K562 (cell line): ENCODE measurements at regions not wholly inside any gene's neighbourhood (a gene's known extent, or its start where the extent isn't known, plus 50 kb on each side); places are given as distances from the start of the nearest gene placed in this dataset.

Experiments
- BHLHE40 ChIP-seq: IDR thresholded peaks from 2 replicates; pipeline ENCODE4 v1.6.1; 2011; ENCODE audit warnings: low read length, improper control_type of control experiment
- DMBX1 ChIP-seq: fragments of 250-450 bp; sonication (Bioruptor Pico); IDR thresholded peaks from 2 replicates; pipeline ENCODE4 v1.8.0; 2022; ENCODE audit warnings: inconsistent platforms, mild to moderate bottlenecking, moderate library complexity, borderline replicate concordance
- GATA2 ChIP-seq: sonication (generic); formaldehyde crosslinking; IDR thresholded peaks from 2 replicates; pipeline ENCODE4 v1.4.0; 2020; ENCODE audit warnings: mild to moderate bottlenecking, missing genetic modification reagents
- HDAC1 ChIP-seq, 2 experiments: fragments of 450-650 bp; IDR thresholded peaks; 2 replicates each; pipeline ENCODE4 v1.6.1; 2016 to 2017; ENCODE audit warnings: inconsistent platforms in 1 of 2, mild to moderate bottlenecking in 1 of 2, moderate library complexity in 1 of 2
- HMGN3 ChIP-seq: IDR thresholded peaks from 2 replicates; pipeline ENCODE4 v1.6.1; 2011; ENCODE audit warnings: borderline replicate concordance, low read depth, mild to moderate bottlenecking, mixed read lengths, low read length; ENCODE audit not compliant: insufficient read length; ENCODE audit errors: extremely low read depth
- NFIC ChIP-seq: fragments of 450-650 bp; IDR thresholded peaks from 2 replicates; pipeline ENCODE4 v1.6.1; 2017; ENCODE audit warnings: mild to moderate bottlenecking, inconsistent platforms
- XRCC3 ChIP-seq: fragments of 450-650 bp; IDR thresholded peaks from 2 replicates; pipeline ENCODE4 v1.6.1; 2017; ENCODE audit warnings: mild to moderate bottlenecking, moderate library complexity
- ZFP36 ChIP-seq: fragments of 150-350 bp; IDR thresholded peaks from 2 replicates; pipeline ENCODE4 v1.6.1; 2018; ENCODE audit warnings: low read length, low read depth; ENCODE audit not compliant: partially characterized antibody
- ZNF695 ChIP-seq: fragments of 450-650 bp; formaldehyde crosslinking; IDR thresholded peaks from 2 replicates; pipeline ENCODE4 v1.4.0; 2020; ENCODE audit warnings: mild to moderate bottlenecking, moderate library complexity
- TF ChIP-seq, protein P1 (sequence below): sonication (generic); formaldehyde crosslinking; IDR thresholded peaks from 2 replicates; pipeline ENCODE4 v1.8.1; 2023; ENCODE audit warnings: mild to moderate bottlenecking, missing genetic modification reagents, moderate library complexity
- TF ChIP-seq, protein P2 (sequence below), 2 experiments: IDR thresholded peaks in 1 of 2; conservative IDR thresholded peaks in 1 of 2; 2 replicates each; pipeline ENCODE4 v1.6.1; 2016; ENCODE audit warnings: low read depth in 2 of 2, mild to moderate bottlenecking in 1 of 2, missing compliant biosample characterization in 1 of 2, missing genetic modification characterization in 1 of 2, moderate library complexity in 1 of 2
- TF ChIP-seq, protein P3 (sequence below), 2 experiments: fragments of 450-650 bp in 1 of 2; IDR thresholded peaks; 2 replicates each; pipeline ENCODE4 v1.6.1; 2011 to 2017; ENCODE audit warnings: low read depth in 2 of 2, antibody characterized with exemption in 1 of 2, borderline replicate concordance in 1 of 2, low read length in 1 of 2, mild to moderate bottlenecking in 1 of 2, mixed read lengths in 1 of 2; ENCODE audit not compliant: control insufficient read depth in 1 of 2
- TF ChIP-seq, protein P4 (sequence below): sonication (generic); formaldehyde crosslinking; IDR thresholded peaks from 2 replicates; pipeline ENCODE4 v1.8.0; 2023; ENCODE audit warnings: missing genetic modification reagents, mild to moderate bottlenecking, borderline replicate concordance

DNA sequence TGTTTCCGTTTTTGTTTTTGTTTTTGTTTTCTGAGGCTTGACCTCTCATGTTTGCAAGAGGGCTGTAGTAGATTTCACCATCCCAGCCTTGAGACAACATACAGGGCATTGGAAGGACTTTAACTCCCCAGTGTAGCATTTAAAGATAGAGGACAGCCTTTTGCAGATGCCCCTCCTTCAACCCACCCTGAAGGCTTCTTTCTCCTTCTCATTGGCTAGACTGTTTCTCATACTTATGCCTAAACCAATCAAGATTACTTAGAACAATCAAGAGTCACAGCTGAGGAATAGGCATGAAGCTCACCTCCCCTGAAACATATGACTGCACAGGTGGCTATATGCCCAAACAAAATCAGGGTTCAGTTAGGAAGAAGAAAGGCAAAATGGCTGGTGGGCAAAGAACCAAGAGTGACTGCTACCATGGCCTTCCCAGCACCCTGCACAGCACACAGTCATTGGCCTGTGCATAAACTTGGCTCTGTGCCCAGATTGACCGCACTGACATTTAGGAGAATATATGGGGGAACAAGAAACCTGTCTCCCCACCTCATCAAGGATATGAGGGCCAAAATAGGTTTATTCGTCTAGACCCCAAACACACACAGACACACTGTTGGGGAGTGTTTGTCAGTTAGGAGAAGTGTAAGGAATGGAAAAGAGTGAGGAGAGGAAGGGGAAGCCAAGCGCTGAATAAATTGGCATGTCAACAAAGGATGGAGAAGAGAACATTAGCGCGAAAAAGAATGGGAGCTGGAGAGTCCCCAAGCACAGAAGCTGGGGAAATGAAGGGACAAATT is 137.3 kb upstream of the RANBP3L start (continued):
- TF ChIP-seq GATA2 (no peak), ZFP36 (no peak), DMBX1 (CRISPR knock-in tag) (no peak), HMGN3 (no peak), ZNF695 (no peak), NFIC (peak; percentile 99), BHLHE40 (no peak), XRCC3 (no peak), HDAC1 (IDR thresholded peaks at IDR 0.05) (no peak)
- TF ChIP-seq, protein P1, sequence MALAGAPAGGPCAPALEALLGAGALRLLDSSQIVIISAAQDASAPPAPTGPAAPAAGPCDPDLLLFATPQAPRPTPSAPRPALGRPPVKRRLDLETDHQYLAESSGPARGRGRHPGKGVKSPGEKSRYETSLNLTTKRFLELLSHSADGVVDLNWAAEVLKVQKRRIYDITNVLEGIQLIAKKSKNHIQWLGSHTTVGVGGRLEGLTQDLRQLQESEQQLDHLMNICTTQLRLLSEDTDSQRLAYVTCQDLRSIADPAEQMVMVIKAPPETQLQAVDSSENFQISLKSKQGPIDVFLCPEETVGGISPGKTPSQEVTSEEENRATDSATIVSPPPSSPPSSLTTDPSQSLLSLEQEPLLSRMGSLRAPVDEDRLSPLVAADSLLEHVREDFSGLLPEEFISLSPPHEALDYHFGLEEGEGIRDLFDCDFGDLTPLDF, result no peak
- TF ChIP-seq, protein P2, sequence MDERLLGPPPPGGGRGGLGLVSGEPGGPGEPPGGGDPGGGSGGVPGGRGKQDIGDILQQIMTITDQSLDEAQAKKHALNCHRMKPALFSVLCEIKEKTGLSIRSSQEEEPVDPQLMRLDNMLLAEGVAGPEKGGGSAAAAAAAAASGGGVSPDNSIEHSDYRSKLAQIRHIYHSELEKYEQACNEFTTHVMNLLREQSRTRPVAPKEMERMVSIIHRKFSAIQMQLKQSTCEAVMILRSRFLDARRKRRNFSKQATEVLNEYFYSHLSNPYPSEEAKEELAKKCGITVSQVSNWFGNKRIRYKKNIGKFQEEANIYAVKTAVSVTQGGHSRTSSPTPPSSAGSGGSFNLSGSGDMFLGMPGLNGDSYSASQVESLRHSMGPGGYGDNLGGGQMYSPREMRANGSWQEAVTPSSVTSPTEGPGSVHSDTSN (CRISPR knock-in tag; IDR thresholded peaks at IDR 0.05; ENCODE audit: low read depth), result no peak
- TF ChIP-seq, protein P2 (tag; conservative IDR thresholded peaks at IDR 0.05; ENCODE audit: low read depth), result 0 out of 2 replicates have a peak, but pooled peaks have one; percentile 18
- TF ChIP-seq, protein P3, sequence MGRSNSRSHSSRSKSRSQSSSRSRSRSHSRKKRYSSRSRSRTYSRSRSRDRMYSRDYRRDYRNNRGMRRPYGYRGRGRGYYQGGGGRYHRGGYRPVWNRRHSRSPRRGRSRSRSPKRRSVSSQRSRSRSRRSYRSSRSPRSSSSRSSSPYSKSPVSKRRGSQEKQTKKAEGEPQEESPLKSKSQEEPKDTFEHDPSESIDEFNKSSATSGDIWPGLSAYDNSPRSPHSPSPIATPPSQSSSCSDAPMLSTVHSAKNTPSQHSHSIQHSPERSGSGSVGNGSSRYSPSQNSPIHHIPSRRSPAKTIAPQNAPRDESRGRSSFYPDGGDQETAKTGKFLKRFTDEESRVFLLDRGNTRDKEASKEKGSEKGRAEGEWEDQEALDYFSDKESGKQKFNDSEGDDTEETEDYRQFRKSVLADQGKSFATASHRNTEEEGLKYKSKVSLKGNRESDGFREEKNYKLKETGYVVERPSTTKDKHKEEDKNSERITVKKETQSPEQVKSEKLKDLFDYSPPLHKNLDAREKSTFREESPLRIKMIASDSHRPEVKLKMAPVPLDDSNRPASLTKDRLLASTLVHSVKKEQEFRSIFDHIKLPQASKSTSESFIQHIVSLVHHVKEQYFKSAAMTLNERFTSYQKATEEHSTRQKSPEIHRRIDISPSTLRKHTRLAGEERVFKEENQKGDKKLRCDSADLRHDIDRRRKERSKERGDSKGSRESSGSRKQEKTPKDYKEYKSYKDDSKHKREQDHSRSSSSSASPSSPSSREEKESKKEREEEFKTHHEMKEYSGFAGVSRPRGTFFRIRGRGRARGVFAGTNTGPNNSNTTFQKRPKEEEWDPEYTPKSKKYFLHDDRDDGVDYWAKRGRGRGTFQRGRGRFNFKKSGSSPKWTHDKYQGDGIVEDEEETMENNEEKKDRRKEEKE (IDR thresholded peaks at IDR 0.05; ENCODE audit: borderline replicate concordance in 1 of 2, control insufficient read depth in 1 of 2, low read depth in 2 of 2, low read length in 1 of 2), result no peak
- TF ChIP-seq, protein P4, sequence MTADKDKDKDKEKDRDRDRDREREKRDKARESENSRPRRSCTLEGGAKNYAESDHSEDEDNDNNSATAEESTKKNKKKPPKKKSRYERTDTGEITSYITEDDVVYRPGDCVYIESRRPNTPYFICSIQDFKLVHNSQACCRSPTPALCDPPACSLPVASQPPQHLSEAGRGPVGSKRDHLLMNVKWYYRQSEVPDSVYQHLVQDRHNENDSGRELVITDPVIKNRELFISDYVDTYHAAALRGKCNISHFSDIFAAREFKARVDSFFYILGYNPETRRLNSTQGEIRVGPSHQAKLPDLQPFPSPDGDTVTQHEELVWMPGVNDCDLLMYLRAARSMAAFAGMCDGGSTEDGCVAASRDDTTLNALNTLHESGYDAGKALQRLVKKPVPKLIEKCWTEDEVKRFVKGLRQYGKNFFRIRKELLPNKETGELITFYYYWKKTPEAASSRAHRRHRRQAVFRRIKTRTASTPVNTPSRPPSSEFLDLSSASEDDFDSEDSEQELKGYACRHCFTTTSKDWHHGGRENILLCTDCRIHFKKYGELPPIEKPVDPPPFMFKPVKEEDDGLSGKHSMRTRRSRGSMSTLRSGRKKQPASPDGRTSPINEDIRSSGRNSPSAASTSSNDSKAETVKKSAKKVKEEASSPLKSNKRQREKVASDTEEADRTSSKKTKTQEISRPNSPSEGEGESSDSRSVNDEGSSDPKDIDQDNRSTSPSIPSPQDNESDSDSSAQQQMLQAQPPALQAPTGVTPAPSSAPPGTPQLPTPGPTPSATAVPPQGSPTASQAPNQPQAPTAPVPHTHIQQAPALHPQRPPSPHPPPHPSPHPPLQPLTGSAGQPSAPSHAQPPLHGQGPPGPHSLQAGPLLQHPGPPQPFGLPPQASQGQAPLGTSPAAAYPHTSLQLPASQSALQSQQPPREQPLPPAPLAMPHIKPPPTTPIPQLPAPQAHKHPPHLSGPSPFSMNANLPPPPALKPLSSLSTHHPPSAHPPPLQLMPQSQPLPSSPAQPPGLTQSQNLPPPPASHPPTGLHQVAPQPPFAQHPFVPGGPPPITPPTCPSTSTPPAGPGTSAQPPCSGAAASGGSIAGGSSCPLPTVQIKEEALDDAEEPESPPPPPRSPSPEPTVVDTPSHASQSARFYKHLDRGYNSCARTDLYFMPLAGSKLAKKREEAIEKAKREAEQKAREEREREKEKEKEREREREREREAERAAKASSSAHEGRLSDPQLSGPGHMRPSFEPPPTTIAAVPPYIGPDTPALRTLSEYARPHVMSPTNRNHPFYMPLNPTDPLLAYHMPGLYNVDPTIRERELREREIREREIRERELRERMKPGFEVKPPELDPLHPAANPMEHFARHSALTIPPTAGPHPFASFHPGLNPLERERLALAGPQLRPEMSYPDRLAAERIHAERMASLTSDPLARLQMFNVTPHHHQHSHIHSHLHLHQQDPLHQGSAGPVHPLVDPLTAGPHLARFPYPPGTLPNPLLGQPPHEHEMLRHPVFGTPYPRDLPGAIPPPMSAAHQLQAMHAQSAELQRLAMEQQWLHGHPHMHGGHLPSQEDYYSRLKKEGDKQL (CRISPR knock-in tag), result no peak
